HL-60 (cell line): ENCODE measurements at regions not wholly inside any gene's neighbourhood (a gene's known extent, or its start where the extent isn't known, plus 50 kb on each side); places are given as distances from the start of the nearest gene placed in this dataset.

Experiments
- CTCF ChIP-seq: IDR thresholded peaks from one replicate; pipeline ENCODE4 v1.5.1; 2011; ENCODE audit warnings: low read length, control low read depth, inconsistent platforms; ENCODE audit not compliant: insufficient read depth
- GABPA ChIP-seq: IDR thresholded peaks from 2 replicates; pipeline ENCODE4 v1.6.1; 2012; ENCODE audit warnings: low read depth
- POLR2AphosphoS5 ChIP-seq: IDR thresholded peaks from 2 replicates; pipeline ENCODE4 v1.6.1; 2012; ENCODE audit warnings: low read depth
- SPI1 ChIP-seq: IDR thresholded peaks from 2 replicates; pipeline ENCODE4 v1.6.1; 2012; ENCODE audit warnings: low read depth, mild to moderate bottlenecking, borderline replicate concordance
- TF ChIP-seq, protein P1 (sequence below): IDR thresholded peaks from 2 replicates; pipeline ENCODE4 v1.6.1; 2012; ENCODE audit warnings: low read depth; ENCODE audit not compliant: insufficient replicate concordance

- TF ChIP-seq CTCF (no peak), POLR2AphosphoS5 (no peak), GABPA (no peak), SPI1 (no peak)
- TF ChIP-seq, protein P1, sequence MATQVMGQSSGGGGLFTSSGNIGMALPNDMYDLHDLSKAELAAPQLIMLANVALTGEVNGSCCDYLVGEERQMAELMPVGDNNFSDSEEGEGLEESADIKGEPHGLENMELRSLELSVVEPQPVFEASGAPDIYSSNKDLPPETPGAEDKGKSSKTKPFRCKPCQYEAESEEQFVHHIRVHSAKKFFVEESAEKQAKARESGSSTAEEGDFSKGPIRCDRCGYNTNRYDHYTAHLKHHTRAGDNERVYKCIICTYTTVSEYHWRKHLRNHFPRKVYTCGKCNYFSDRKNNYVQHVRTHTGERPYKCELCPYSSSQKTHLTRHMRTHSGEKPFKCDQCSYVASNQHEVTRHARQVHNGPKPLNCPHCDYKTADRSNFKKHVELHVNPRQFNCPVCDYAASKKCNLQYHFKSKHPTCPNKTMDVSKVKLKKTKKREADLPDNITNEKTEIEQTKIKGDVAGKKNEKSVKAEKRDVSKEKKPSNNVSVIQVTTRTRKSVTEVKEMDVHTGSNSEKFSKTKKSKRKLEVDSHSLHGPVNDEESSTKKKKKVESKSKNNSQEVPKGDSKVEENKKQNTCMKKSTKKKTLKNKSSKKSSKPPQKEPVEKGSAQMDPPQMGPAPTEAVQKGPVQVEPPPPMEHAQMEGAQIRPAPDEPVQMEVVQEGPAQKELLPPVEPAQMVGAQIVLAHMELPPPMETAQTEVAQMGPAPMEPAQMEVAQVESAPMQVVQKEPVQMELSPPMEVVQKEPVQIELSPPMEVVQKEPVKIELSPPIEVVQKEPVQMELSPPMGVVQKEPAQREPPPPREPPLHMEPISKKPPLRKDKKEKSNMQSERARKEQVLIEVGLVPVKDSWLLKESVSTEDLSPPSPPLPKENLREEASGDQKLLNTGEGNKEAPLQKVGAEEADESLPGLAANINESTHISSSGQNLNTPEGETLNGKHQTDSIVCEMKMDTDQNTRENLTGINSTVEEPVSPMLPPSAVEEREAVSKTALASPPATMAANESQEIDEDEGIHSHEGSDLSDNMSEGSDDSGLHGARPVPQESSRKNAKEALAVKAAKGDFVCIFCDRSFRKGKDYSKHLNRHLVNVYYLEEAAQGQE = no peak
These were observed 73.1 kb downstream of the CRPPA start for GRCh38 chr7:16348251-16348650.
